Chondrocyte (in vitro differentiated cells): ENCODE measurements at regions not wholly inside any gene's neighbourhood (a gene's known extent, or its start where the extent isn't known, plus 50 kb on each side); places are given as distances from the start of the nearest gene placed in this dataset.

ENCODE experiments used
- DNase-seq: peaks from one replicate; pipeline ENCODE4 v3.0.0; 2021; ENCODE audit warnings: mixed read lengths, low spot score
- H3K27ac Mint-ChIP-seq: one replicate; pipeline ENCODE4 v1.8.0; 2021; ENCODE audit warnings: mild to moderate bottlenecking, moderate library complexity, mixed read lengths; ENCODE audit not compliant: unreplicated experiment
- H3K27me3 Mint-ChIP-seq: 2 replicates; pipeline ENCODE4 v1.8.0; 2021; ENCODE audit warnings: low read depth, mixed read lengths
- H3K36me3 Mint-ChIP-seq: 2 replicates; pipeline ENCODE4 v1.8.0; 2021; ENCODE audit warnings: low read depth, mixed read lengths
- H3K4me1 Mint-ChIP-seq: 2 replicates; pipeline ENCODE4 v1.8.0; 2021; ENCODE audit warnings: low read depth, mild to moderate bottlenecking, mixed read lengths
- H3K4me3 Mint-ChIP-seq: one replicate; pipeline ENCODE4 v1.8.0; 2021; ENCODE audit warnings: mild to moderate bottlenecking, moderate library complexity, mixed read lengths; ENCODE audit not compliant: unreplicated experiment
- H3K9me3 Mint-ChIP-seq: 2 replicates; pipeline ENCODE4 v1.8.0; 2021; ENCODE audit warnings: low read depth, mixed read lengths
- CTCF ChIP-seq: fragments of 200-600 bp; sonication (generic); IDR thresholded peaks from 2 replicates; pipeline ENCODE4 v1.5.0; 2021; ENCODE audit warnings: antibody characterized with exemption, mild to moderate bottlenecking, moderate library complexity

- no peak overlapping the region for H3K4me3 Mint-ChIP-seq
Measured at GRCh38 chr2:118670276-118670675, 177.2 kb downstream of the EN1 start.

DNA sequence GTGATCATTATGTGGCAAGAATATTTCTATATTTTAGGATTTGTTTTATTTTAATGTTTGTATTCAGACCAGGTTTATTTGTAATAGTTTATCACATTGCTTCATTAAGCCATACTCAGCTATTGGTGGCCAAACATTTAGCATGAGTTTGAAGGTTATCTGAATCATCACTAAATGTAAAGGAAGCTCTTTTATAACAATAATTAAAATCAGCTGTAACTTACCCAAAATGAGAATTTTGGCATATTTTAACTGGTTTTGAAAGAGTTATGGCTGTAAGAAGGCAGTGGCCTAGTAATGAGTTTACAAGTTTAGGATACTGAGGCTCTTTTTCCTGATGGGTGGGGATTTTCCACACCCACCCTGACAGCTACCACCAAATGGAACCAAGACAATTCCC, 177.8 kb downstream of the EN1 start:
- H3K27ac Mint-ChIP-seq: peak overlapping the region; percentile 89
- DNase-seq: no peak
- H3K36me3 Mint-ChIP-seq: no peaks in the 10 kb centered on the region
- TF ChIP-seq CTCF: no peak
- H3K4me3 Mint-ChIP-seq: no peak overlapping the region
- H3K27me3 Mint-ChIP-seq: peaks cover 8% of the 10 kb centered on the region
- H3K4me1 Mint-ChIP-seq: peaks cover 19% of the 10 kb centered on the region
- H3K9me3 Mint-ChIP-seq: peaks cover 7% of the 10 kb centered on the region

More at GRCh38 chr2:118670276-118670675, 177.2 kb downstream of the EN1 start:
- Mint-ChIP-seq H3K4me1 (peaks cover 19% of the 10 kb centered on the region), H3K27ac (no peak overlapping the region), H3K36me3 (no peaks in the 10 kb centered on the region), H3K27me3 (peaks cover 2% of the 10 kb centered on the region), H3K9me3 (peaks cover 7% of the 10 kb centered on the region)
- no peak for DNase-seq
- no peak for TF ChIP-seq CTCF

GRCh38 chr2:118668431-118669424, 178.7 kb downstream of the EN1 start:
- no peak for DNase-seq
- Mint-ChIP-seq H3K27me3 (peaks cover 13% of the 10 kb centered on the region), H3K36me3 (no peaks in the 10 kb centered on the region), H3K4me1 (peaks cover 19% of the 10 kb centered on the region), H3K9me3 (peaks cover under 1% of the 10 kb centered on the region), H3K27ac (peak overlapping the region; percentile 89), H3K4me3 (peak overlapping the region; percentile 1)
- no peak for TF ChIP-seq CTCF

GRCh38 chr2:118667964-118668363, 179.5 kb downstream of the EN1 start:
- DNase-seq: no peak
- TF ChIP-seq CTCF: no peak
- Mint-ChIP-seq H3K27me3 (peaks cover 13% of the 10 kb centered on the region), H3K9me3 (no peaks in the 10 kb centered on the region), H3K36me3 (no peaks in the 10 kb centered on the region), H3K4me3 (no peak overlapping the region), H3K27ac (peak overlapping the region; percentile 89), H3K4me1 (peaks cover 19% of the 10 kb centered on the region)

DNA sequence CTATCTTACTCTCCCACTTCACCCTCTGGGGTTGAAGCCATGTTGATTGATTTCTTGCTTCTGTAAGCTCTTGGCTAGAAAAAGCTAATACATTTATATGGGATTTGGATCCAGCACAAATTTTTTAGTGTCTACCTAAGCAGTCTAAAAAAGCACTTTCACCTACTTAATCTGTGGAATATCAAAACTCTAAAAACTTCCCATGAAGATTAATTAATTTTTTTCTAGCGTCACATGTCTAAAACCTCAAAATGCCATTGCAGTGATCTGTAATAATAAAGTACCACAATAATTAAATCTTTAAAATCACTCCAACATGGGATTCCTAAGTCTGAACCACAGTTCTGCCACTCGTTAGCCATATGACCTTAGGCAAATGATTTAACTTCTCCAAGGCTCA, 180.1 kb downstream of the EN1 start:
- no peaks in the 10 kb centered on the region for H3K9me3 Mint-ChIP-seq
- no peak for DNase-seq
- H3K4me1 Mint-ChIP-seq: peaks cover 19% of the 10 kb centered on the region
- no peaks in the 10 kb centered on the region for H3K36me3 Mint-ChIP-seq
- H3K4me3 Mint-ChIP-seq: no peak overlapping the region
- peaks cover 14% of the 10 kb centered on the region for H3K27me3 Mint-ChIP-seq
- TF ChIP-seq CTCF: no peak
- no peak overlapping the region for H3K27ac Mint-ChIP-seq
